ENCODE measurements at regions not wholly inside any gene's neighbourhood (a gene's known extent, or its start where the extent isn't known, plus 50 kb on each side); places are given as distances from the start of the nearest gene placed in this dataset.

GRCh38 chr6:40788661-40789655, 201.8 kb upstream of the LRFN2 start:
- DNase-seq, result no peak

GRCh38 chr6:40782355-40782754, 195.2 kb upstream of the LRFN2 start:
- no peak for DNase-seq

GRCh38 chr6:40780637-40781036, 193.5 kb upstream of the LRFN2 start:
- no peak for DNase-seq

- DNase-seq, result no peak
Measured at GRCh38 chr6:40779409-40779808, 192.2 kb upstream of the LRFN2 start.

GRCh38 chr6:40778918-40779317, 191.8 kb upstream of the LRFN2 start:
- no peak for DNase-seq

- DNase-seq, result no peak
Measured at GRCh38 chr6:40778196-40778595, 191.0 kb upstream of the LRFN2 start.

GRCh38 chr6:40774932-40775331, 187.8 kb upstream of the LRFN2 start:
- no peak for DNase-seq

- no peak for DNase-seq
Measured at GRCh38 chr6:40770794-40771193, 183.6 kb upstream of the LRFN2 start.

GRCh38 chr6:40764726-40765125, 177.6 kb upstream of the LRFN2 start:
- DNase-seq, result no peak

GRCh38 chr6:40762981-40763380, 175.8 kb upstream of the LRFN2 start:
- DNase-seq, result no peak

- DNase-seq, result no peak
Measured at GRCh38 chr6:40760887-40761286, 173.7 kb upstream of the LRFN2 start.

- DNase-seq, result no peak
Measured at GRCh38 chr6:40759838-40760237, 172.7 kb upstream of the LRFN2 start.

GRCh38 chr6:40759264-40759663, 172.1 kb upstream of the LRFN2 start:
- DNase-seq, result no peak

GRCh38 chr6:40755749-40756452, 168.7 kb upstream of the LRFN2 start:
- no peak for DNase-seq

- DNase-seq, result no peak
Measured at GRCh38 chr6:40755046-40755681, 168.0 kb upstream of the LRFN2 start.

GRCh38 chr6:40754461-40755045, 167.4 kb upstream of the LRFN2 start:
- no peak for DNase-seq

- DNase-seq, result no peak
Measured at GRCh38 chr6:40753675-40754448, 166.7 kb upstream of the LRFN2 start.

- DNase-seq, result no peak
Measured at GRCh38 chr6:40753048-40753447, 165.9 kb upstream of the LRFN2 start.

- no peak for DNase-seq
Measured at GRCh38 chr6:40744835-40745234, 157.7 kb upstream of the LRFN2 start.

- no peak for DNase-seq
Measured at GRCh38 chr6:40743690-40744446, 156.7 kb upstream of the LRFN2 start.

GRCh38 chr6:40743226-40743625, 156.1 kb upstream of the LRFN2 start:
- no peak for DNase-seq

GRCh38 chr6:40740518-40740917, 153.4 kb upstream of the LRFN2 start:
- DNase-seq, result no peak

All from femur (tissue), 1 donor.